ENCODE measurements at regions not wholly inside any gene's neighbourhood (a gene's known extent, or its start where the extent isn't known, plus 50 kb on each side); places are given as distances from the start of the nearest gene placed in this dataset.
"Not testable (repeated sequence)": the region's sequence is repeated elsewhere in the genome, so short reads cannot be mapped to it uniquely, and the experiment has no call there.

- DNase-seq: no peak
Observed at GRCh38 chr13:94813920-94814475, 101.7 kb upstream of the SOX21 start.

DNA sequence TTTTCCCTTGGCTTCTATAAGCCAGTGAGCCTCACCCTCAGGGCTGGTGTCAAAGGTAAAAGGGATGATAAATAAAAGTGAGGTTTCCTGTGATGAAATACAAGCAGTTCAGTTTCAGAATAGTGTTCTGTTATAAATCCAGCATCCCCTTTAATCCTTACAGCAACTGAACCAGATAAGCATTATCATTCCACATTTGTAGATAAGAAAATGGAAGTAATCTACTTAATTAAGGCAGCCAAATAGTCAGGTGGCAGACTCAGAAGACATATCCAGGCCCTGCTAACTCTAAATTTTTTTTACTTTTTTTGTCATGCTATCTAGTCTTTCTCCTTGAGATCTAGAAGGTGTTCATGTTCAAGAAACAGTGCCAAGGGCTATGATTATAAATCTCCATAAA lies 99.4 kb upstream of the SOX21 start:
- DNase-seq: no peak

GRCh38 chr13:94800423-94800822 lies 88.1 kb upstream of the SOX21 start:
- no peak for DNase-seq

DNA sequence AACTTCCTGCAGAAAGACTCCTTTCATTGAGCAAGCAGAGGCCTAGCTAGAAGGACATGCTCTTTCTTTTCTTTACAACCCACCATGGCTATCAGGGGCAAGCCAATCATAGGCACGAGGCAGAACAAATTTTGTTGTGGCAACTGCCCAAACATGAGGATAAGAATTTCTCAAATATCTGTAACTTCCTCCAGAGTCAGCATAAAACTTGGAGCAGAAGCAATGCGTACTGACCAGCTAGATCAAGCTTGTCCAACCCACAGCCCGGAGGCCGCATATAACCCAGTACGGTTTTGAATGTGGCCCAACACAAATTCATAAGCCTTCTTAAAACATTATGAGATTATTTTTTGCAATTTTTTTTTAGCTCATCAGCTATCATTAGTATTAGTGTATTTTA lies 87.0 kb upstream of the SOX21 start:
- DNase-seq: no peak

DNA sequence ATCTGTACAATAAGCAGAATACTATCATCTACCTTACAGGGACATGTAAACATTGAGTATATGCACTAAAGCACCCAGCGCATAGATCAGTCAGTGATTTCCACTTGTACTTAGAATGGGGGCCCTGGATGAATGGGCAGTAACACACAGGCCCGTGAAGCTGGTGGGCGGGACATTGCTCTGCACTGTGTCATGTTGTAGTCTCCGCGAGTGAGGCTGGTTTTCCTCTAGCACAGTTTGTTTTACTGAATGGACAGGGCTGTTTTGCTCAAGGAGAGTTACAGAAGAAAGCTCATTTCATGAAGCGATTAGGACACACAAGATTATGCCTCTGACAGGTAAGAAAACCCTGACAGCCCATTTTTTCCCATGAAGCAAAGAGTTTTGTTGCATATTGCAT lies 86.4 kb upstream of the SOX21 start:
- no peak for DNase-seq

DNA sequence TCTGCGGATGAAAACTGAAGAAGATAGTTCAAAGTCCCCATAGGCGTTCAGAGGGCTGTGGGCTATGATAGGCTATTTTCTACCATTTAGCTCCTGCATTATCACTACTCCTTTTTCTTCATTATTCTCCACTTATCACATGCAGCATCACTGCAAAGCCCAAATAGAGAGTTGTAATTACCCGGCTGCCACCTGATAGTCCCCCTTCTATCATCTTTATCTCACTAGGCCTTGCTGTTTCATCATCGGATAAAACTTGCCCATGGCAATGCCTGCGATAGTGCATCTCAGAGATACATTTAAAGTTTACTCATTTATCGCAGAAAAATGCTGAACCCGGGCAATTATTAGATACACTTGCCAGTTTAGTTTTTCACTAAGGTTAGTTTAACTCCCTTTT lies 82.9 kb upstream of the SOX21 start:
- no peak for DNase-seq

- DNase-seq: not testable (repeated sequence)
Observed at GRCh38 chr13:94786246-94786645, 73.9 kb upstream of the SOX21 start.

GRCh38 chr13:94784066-94784465 lies 71.7 kb upstream of the SOX21 start:
- no peak for DNase-seq

DNA sequence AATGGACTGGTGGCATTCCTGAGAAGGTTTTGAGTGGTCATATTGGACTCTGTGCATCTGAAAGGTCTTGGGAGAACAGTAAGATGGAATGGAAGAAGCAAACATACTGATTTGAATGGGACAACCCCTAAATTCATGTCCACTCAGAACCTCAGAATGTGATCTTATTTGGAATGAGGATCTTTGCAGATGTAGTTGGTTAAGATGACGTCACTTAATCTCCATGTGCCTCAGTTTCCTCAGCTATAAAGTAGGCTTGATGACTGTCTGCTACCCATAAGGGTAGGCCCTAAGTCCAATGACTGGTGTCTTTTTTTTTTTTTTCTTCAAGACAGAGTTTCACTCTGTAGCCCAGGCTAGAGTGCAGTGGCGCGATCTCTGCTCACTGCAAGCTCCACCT lies 71.1 kb upstream of the SOX21 start:
- no peak for DNase-seq

GRCh38 chr13:94780421-94780820 lies 68.1 kb upstream of the SOX21 start:
- DNase-seq: no peak

- no peak for DNase-seq
Observed at GRCh38 chr13:94778986-94779385, 66.6 kb upstream of the SOX21 start.

DNA sequence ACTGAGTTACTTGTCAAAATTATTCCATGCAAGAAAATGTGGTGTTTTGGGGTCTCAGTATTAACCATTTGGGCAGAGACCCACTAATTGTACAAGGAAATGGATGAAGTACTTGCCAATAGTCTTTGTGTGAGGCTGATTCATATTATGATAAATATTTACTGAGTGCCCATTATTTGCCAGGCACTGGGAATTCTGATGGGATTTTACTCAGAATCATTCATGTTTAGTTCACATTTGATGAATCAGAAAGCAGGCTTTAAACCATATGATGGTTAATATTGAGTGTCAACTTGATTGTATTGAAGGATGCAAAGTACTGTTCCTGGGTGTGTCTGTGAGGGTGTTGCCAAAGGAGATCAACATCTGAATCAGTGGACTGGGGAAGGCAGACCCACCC lies 66.2 kb upstream of the SOX21 start:
- DNase-seq: no peak

- DNase-seq: no peak
Observed at GRCh38 chr13:94776956-94777355, 64.6 kb upstream of the SOX21 start.

DNA sequence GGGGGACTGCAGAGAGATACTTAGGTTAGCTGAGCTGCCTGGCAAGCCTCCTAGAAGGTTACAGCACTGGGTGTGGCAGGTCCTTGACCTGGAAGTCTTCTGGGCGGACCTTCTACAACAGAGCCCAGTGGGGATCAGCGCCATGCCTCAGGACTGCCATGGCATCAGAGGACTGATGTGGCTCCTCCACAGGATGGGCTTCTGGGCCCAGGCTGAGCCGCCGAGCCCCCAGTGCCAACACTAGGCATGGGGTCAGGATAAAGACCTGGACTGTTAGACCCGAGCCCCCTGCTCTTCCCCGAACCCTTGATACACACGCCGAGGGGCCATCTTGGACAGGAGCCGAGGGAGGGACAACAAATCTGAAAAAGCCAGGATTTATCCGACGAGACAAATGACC lies 64.0 kb upstream of the SOX21 start:
- no peak for DNase-seq

GRCh38 chr13:94765814-94766213 lies 53.5 kb upstream of the SOX21 start:
- no peak for DNase-seq

GRCh38 chr13:94764576-94765321 lies 52.4 kb upstream of the SOX21 start:
- DNase-seq: no peak

Measured in NCI-H1105 (cell line).